ENCODE measurements at regions not wholly inside any gene's neighbourhood (a gene's known extent, or its start where the extent isn't known, plus 50 kb on each side); places are given as distances from the start of the nearest gene placed in this dataset.
A peak's percentile ranks its signal among the peaks of the same experiment; 100 is the strongest.

DNA sequence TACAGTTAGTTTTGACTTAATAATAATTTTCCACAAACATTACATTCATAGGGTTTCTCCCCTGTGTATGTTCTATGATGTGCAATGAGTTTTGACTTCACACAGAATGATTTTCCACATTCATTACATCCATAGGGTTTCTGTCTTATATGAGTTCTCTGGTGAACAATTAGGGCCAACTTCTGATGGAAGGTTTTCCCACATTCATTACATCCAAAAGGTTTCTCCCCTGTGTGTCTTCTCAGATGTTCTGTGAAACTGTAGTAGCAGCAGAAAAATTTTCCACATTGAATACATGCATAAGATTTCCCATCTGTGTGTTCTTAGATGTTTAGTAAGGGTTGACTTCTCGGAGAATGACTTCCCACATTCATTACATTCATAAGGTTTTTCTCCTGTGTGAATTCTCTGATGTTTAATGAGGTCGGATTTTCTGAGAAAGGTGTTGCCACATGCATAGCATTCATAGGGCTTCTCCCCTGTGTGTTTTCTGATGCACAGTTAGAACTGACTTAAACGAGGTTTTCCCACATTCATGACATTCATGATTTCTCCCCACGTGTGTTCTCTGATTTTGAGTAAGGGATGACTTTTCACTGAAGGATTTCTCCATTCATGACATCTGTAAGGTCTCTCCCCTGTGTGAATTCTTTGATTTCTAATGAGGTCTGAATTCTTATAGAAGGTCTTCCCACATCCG, 118.5 kb downstream of the ZNF33B start (continued):
- TF ChIP-seq, protein P1, sequence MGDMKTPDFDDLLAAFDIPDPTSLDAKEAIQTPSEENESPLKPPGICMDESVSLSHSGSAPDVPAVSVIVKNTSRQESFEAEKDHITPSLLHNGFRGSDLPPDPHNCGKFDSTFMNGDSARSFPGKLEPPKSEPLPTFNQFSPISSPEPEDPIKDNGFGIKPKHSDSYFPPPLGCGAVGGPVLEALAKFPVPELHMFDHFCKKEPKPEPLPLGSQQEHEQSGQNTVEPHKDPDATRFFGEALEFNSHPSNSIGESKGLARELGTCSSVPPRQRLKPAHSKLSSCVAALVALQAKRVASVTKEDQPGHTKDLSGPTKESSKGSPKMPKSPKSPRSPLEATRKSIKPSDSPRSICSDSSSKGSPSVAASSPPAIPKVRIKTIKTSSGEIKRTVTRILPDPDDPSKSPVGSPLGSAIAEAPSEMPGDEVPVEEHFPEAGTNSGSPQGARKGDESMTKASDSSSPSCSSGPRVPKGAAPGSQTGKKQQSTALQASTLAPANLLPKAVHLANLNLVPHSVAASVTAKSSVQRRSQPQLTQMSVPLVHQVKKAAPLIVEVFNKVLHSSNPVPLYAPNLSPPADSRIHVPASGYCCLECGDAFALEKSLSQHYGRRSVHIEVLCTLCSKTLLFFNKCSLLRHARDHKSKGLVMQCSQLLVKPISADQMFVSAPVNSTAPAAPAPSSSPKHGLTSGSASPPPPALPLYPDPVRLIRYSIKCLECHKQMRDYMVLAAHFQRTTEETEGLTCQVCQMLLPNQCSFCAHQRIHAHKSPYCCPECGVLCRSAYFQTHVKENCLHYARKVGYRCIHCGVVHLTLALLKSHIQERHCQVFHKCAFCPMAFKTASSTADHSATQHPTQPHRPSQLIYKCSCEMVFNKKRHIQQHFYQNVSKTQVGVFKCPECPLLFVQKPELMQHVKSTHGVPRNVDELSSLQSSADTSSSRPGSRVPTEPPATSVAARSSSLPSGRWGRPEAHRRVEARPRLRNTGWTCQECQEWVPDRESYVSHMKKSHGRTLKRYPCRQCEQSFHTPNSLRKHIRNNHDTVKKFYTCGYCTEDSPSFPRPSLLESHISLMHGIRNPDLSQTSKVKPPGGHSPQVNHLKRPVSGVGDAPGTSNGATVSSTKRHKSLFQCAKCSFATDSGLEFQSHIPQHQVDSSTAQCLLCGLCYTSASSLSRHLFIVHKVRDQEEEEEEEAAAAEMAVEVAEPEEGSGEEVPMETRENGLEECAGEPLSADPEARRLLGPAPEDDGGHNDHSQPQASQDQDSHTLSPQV (IDR thresholded peaks at IDR 0.05) = no peak
- no peak for TF ChIP-seq ZNF586 (CRISPR knock-in tag; conservative IDR thresholded peaks at IDR 0.05)
- no peak for TF ChIP-seq NFE2L1 (tag; IDR thresholded peaks at IDR 0.05; ENCODE audit: borderline replicate concordance, low read depth)
- no peak for TF ChIP-seq ZNF140 (CRISPR knock-in tag; IDR thresholded peaks at IDR 0.05)
- TF ChIP-seq MTA3 (IDR thresholded peaks at IDR 0.05; ENCODE audit: borderline replicate concordance) = no peak
- 0 out of 2 replicates have a peak, but pooled peaks have one; percentile 7 for TF ChIP-seq CBX5 (IDR thresholded peaks at IDR 0.05; ENCODE audit: borderline replicate concordance, low read depth)
- 0 out of 4 replicates have a peak, but pooled peaks of 1 of the 2 experiments have one; percentile 21 for TF ChIP-seq TRIM24 (IDR thresholded peaks at IDR 0.05)
- TF ChIP-seq FIP1L1 (IDR thresholded peaks at IDR 0.05; ENCODE audit: low read depth, low read length, poor library complexity, severe bottlenecking) = no peak
- TF ChIP-seq NFXL1 (CRISPR knock-in tag; IDR thresholded peaks at IDR 0.05) = no peak
- TF ChIP-seq, protein P2, sequence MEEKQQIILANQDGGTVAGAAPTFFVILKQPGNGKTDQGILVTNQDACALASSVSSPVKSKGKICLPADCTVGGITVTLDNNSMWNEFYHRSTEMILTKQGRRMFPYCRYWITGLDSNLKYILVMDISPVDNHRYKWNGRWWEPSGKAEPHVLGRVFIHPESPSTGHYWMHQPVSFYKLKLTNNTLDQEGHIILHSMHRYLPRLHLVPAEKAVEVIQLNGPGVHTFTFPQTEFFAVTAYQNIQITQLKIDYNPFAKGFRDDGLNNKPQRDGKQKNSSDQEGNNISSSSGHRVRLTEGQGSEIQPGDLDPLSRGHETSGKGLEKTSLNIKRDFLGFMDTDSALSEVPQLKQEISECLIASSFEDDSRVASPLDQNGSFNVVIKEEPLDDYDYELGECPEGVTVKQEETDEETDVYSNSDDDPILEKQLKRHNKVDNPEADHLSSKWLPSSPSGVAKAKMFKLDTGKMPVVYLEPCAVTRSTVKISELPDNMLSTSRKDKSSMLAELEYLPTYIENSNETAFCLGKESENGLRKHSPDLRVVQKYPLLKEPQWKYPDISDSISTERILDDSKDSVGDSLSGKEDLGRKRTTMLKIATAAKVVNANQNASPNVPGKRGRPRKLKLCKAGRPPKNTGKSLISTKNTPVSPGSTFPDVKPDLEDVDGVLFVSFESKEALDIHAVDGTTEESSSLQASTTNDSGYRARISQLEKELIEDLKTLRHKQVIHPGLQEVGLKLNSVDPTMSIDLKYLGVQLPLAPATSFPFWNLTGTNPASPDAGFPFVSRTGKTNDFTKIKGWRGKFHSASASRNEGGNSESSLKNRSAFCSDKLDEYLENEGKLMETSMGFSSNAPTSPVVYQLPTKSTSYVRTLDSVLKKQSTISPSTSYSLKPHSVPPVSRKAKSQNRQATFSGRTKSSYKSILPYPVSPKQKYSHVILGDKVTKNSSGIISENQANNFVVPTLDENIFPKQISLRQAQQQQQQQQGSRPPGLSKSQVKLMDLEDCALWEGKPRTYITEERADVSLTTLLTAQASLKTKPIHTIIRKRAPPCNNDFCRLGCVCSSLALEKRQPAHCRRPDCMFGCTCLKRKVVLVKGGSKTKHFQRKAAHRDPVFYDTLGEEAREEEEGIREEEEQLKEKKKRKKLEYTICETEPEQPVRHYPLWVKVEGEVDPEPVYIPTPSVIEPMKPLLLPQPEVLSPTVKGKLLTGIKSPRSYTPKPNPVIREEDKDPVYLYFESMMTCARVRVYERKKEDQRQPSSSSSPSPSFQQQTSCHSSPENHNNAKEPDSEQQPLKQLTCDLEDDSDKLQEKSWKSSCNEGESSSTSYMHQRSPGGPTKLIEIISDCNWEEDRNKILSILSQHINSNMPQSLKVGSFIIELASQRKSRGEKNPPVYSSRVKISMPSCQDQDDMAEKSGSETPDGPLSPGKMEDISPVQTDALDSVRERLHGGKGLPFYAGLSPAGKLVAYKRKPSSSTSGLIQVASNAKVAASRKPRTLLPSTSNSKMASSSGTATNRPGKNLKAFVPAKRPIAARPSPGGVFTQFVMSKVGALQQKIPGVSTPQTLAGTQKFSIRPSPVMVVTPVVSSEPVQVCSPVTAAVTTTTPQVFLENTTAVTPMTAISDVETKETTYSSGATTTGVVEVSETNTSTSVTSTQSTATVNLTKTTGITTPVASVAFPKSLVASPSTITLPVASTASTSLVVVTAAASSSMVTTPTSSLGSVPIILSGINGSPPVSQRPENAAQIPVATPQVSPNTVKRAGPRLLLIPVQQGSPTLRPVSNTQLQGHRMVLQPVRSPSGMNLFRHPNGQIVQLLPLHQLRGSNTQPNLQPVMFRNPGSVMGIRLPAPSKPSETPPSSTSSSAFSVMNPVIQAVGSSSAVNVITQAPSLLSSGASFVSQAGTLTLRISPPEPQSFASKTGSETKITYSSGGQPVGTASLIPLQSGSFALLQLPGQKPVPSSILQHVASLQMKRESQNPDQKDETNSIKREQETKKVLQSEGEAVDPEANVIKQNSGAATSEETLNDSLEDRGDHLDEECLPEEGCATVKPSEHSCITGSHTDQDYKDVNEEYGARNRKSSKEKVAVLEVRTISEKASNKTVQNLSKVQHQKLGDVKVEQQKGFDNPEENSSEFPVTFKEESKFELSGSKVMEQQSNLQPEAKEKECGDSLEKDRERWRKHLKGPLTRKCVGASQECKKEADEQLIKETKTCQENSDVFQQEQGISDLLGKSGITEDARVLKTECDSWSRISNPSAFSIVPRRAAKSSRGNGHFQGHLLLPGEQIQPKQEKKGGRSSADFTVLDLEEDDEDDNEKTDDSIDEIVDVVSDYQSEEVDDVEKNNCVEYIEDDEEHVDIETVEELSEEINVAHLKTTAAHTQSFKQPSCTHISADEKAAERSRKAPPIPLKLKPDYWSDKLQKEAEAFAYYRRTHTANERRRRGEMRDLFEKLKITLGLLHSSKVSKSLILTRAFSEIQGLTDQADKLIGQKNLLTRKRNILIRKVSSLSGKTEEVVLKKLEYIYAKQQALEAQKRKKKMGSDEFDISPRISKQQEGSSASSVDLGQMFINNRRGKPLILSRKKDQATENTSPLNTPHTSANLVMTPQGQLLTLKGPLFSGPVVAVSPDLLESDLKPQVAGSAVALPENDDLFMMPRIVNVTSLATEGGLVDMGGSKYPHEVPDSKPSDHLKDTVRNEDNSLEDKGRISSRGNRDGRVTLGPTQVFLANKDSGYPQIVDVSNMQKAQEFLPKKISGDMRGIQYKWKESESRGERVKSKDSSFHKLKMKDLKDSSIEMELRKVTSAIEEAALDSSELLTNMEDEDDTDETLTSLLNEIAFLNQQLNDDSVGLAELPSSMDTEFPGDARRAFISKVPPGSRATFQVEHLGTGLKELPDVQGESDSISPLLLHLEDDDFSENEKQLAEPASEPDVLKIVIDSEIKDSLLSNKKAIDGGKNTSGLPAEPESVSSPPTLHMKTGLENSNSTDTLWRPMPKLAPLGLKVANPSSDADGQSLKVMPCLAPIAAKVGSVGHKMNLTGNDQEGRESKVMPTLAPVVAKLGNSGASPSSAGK (IDR thresholded peaks at IDR 0.05) = peak; percentile 19; the same call in 1 of the 2 replicates
- no peak for TF ChIP-seq ZNF174 (CRISPR knock-in tag; IDR thresholded peaks at IDR 0.05)

All from K562 (cell line).